Stomach smooth muscle (tissue), 2 donors: ENCODE measurements at regions not wholly inside any gene's neighbourhood (a gene's known extent, or its start where the extent isn't known, plus 50 kb on each side); places are given as distances from the start of the nearest gene placed in this dataset.

Experiments used
- H3K27ac ChIP-seq: one replicate; pipeline ENCODE4 v1.7.0; 2013; ENCODE audit warnings: mild to moderate bottlenecking, low read length, inconsistent platforms
- H3K27me3 ChIP-seq, 2 donors: one replicate each; pipeline ENCODE4 v1.7.0; 2013; ENCODE audit warnings: low read length in 2 of 2; ENCODE audit not compliant: insufficient read depth in 2 of 2, control insufficient read depth in 1 of 2
- H3K36me3 ChIP-seq, 2 donors: one replicate each; pipeline ENCODE4 v1.7.0; 2013; ENCODE audit warnings: low read length in 2 of 2; ENCODE audit not compliant: control insufficient read depth in 2 of 2, insufficient read depth in 2 of 2
- H3K4me1 ChIP-seq: one replicate; pipeline ENCODE4 v1.7.0; 2013; ENCODE audit warnings: low read length; ENCODE audit not compliant: control insufficient read depth, insufficient read depth
- H3K4me3 ChIP-seq, 2 donors: one replicate each; pipeline ENCODE4 v1.7.0; 2013; ENCODE audit warnings: low read length in 2 of 2
- H3K9ac ChIP-seq, 2 donors: one replicate each; pipeline ENCODE4 v1.7.0; 2013; ENCODE audit warnings: low read length in 2 of 2, mild to moderate bottlenecking in 1 of 2
- H3K9me3 ChIP-seq, 2 donors: one replicate each; pipeline ENCODE4 v1.7.0; 2013; ENCODE audit warnings: low read length in 2 of 2; ENCODE audit not compliant: control insufficient read depth in 2 of 2
- donor health status: healthy.
- donor health status: Pancreatic carcinoma.

GRCh38 chr3:64901522-64901885 is 213.7 kb upstream of the ADAMTS9 start:
- Histone ChIP-seq H3K9ac (no peak overlapping the region), H3K27me3 (no peaks in the 10 kb centered on the region), H3K4me1 (peaks cover 14% of the 10 kb centered on the region), H3K9me3 (no peaks in the 10 kb centered on the region), H3K36me3 (no peaks in the 10 kb centered on the region), H3K4me3 (no peak overlapping the region), H3K27ac (no peak overlapping the region)

GRCh38 chr3:64900617-64901521 is 213.1 kb upstream of the ADAMTS9 start:
- Histone ChIP-seq H3K9ac (no peak overlapping the region), H3K4me1 (peaks cover 14% of the 10 kb centered on the region), H3K9me3 (no peaks in the 10 kb centered on the region), H3K36me3 (no peaks in the 10 kb centered on the region), H3K4me3 (no peak overlapping the region), H3K27ac (no peak overlapping the region), H3K27me3 (no peaks in the 10 kb centered on the region)

- no peak overlapping the region for H3K9ac ChIP-seq
- H3K4me3 ChIP-seq, result no peak overlapping the region
- peaks cover 17% of the 10 kb centered on the region for H3K4me1 ChIP-seq
- no peaks in the 10 kb centered on the region for H3K36me3 ChIP-seq
- no peaks in the 10 kb centered on the region for H3K27me3 ChIP-seq
- no peaks in the 10 kb centered on the region for H3K9me3 ChIP-seq
- H3K27ac ChIP-seq, result no peak overlapping the region
Measured at GRCh38 chr3:64900156-64900555, 212.4 kb upstream of the ADAMTS9 start.

- no peak overlapping the region for H3K9ac ChIP-seq
- H3K36me3 ChIP-seq, result no peaks in the 10 kb centered on the region
- H3K9me3 ChIP-seq, result no peaks in the 10 kb centered on the region
- H3K27ac ChIP-seq, result no peak overlapping the region
- no peaks in the 10 kb centered on the region for H3K27me3 ChIP-seq
- H3K4me3 ChIP-seq, result no peak overlapping the region
- peaks cover 20% of the 10 kb centered on the region for H3K4me1 ChIP-seq
Measured at GRCh38 chr3:64898941-64899340, 211.1 kb upstream of the ADAMTS9 start.

- Histone ChIP-seq H3K4me1 (peaks cover 9% of the 10 kb centered on the region), H3K9me3 (no peaks in the 10 kb centered on the region), H3K9ac (no peak overlapping the region), H3K36me3 (no peaks in the 10 kb centered on the region), H3K27me3 (no peaks in the 10 kb centered on the region), H3K4me3 (no peak overlapping the region), H3K27ac (no peak overlapping the region)
Measured at GRCh38 chr3:64895991-64896895, 208.4 kb upstream of the ADAMTS9 start.

GRCh38 chr3:64895106-64895990 is 207.5 kb upstream of the ADAMTS9 start:
- peaks cover 9% of the 10 kb centered on the region for H3K4me1 ChIP-seq
- no peak overlapping the region for H3K27ac ChIP-seq
- H3K27me3 ChIP-seq, result no peaks in the 10 kb centered on the region
- no peak overlapping the region for H3K4me3 ChIP-seq
- no peak overlapping the region for H3K9ac ChIP-seq
- no peaks in the 10 kb centered on the region for H3K9me3 ChIP-seq
- H3K36me3 ChIP-seq, result no peaks in the 10 kb centered on the region

GRCh38 chr3:64894006-64894405 is 206.2 kb upstream of the ADAMTS9 start:
- no peak overlapping the region for H3K27ac ChIP-seq

GRCh38 chr3:64892671-64893309 is 205.0 kb upstream of the ADAMTS9 start:
- H3K9ac ChIP-seq, result no peak overlapping the region
- no peak overlapping the region for H3K27ac ChIP-seq
- H3K4me3 ChIP-seq, result no peak overlapping the region
- H3K4me1 ChIP-seq, result peaks cover 6% of the 10 kb centered on the region
- H3K9me3 ChIP-seq, result no peaks in the 10 kb centered on the region
- no peaks in the 10 kb centered on the region for H3K27me3 ChIP-seq
- H3K36me3 ChIP-seq, result no peaks in the 10 kb centered on the region

More at GRCh38 chr3:64894006-64894405, 206.2 kb upstream of the ADAMTS9 start:
- Histone ChIP-seq H3K9me3 (no peaks in the 10 kb centered on the region), H3K27me3 (no peaks in the 10 kb centered on the region), H3K36me3 (no peaks in the 10 kb centered on the region), H3K4me1 (peaks cover 6% of the 10 kb centered on the region), H3K4me3 (no peak overlapping the region), H3K9ac (no peak overlapping the region)

GRCh38 chr3:64891021-64891420 is 203.2 kb upstream of the ADAMTS9 start:
- H3K27ac ChIP-seq, result no peak overlapping the region

GRCh38 chr3:64890466-64890865 is 202.7 kb upstream of the ADAMTS9 start:
- Histone ChIP-seq H3K9ac (no peak overlapping the region), H3K27ac (no peak overlapping the region), H3K27me3 (no peaks in the 10 kb centered on the region), H3K36me3 (no peaks in the 10 kb centered on the region), H3K4me3 (no peak overlapping the region), H3K4me1 (peaks cover 6% of the 10 kb centered on the region), H3K9me3 (no peaks in the 10 kb centered on the region)

More at GRCh38 chr3:64891021-64891420, 203.2 kb upstream of the ADAMTS9 start:
- Histone ChIP-seq H3K27me3 (no peaks in the 10 kb centered on the region), H3K4me1 (peaks cover 6% of the 10 kb centered on the region), H3K4me3 (no peak overlapping the region), H3K9ac (no peak overlapping the region), H3K9me3 (no peaks in the 10 kb centered on the region), H3K36me3 (no peaks in the 10 kb centered on the region)
